GM19468 (cell line): ENCODE measurements at regions not wholly inside any gene's neighbourhood (a gene's known extent, or its start where the extent isn't known, plus 50 kb on each side); places are given as distances from the start of the nearest gene placed in this dataset.

Experiments used
- ATAC-seq: cut with Tn5 transposase; IDR thresholded peaks from one replicate; pipeline ENCODE4 v1.9.1; 2021; ENCODE audit warnings: mild to moderate bottlenecking, moderate library complexity, moderate number of reproducible peaks; ENCODE audit not compliant: unreplicated experiment; ENCODE audit errors: extremely low read depth

DNA sequence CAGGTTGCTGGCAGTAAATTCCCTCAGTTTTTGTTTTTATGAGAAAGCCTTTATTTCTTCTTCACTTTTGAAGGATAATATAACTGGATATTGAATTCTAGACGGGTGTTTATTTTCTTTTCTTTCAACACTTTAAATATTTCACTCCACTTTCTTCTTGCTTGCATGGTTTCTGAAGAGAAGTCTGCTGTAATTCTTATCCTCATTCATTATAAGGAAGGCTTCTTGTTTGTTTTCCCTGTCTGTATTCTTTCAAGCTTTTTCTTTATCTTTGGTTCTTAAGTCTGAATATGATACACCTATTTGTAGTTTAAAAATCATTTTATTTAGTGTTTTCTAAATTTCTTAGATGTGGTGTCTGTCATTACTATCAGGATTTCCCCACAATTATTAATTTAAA, 1054.3 kb downstream of the TLE1 start:
- no peak for ATAC-seq

DNA sequence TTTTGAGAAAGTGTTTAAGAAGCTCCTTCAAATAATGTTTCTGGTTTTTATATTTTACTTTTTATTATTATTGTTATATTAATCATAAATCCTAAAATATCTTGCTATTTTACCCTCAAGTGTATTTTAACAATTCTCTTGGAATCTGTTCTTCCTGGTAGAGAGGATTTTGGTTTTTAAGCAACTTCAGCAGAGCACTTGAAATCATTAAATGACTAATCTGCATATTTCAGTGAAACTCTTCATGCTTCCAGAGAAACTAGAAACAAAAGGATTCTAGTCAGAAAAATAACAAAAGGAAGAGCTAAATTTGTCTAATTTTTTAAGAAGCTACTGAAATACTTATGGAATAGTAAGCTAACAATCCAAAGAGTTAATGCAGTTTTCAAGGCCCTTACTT, 1057.3 kb downstream of the TLE1 start:
- no peak for ATAC-seq

DNA sequence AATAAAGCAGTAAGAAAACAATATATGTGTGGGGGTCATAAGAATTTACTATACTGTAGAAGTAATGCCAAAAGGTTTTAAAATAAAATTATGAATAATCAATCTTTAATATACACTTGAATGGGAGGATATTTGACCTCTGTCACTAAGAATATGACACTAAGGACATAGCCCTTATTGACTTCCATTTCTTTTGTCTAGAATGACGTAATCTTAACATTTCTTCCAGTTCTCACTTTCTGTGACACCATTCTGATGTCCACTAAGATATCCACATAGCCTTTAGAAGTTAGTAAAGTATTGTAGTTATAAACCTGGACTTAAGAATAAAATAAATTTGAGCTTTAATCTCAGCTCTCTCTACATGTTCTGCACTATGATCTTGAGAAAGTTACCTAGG, 1050.7 kb downstream of the TLE4 start:
- ATAC-seq = no peak

DNA sequence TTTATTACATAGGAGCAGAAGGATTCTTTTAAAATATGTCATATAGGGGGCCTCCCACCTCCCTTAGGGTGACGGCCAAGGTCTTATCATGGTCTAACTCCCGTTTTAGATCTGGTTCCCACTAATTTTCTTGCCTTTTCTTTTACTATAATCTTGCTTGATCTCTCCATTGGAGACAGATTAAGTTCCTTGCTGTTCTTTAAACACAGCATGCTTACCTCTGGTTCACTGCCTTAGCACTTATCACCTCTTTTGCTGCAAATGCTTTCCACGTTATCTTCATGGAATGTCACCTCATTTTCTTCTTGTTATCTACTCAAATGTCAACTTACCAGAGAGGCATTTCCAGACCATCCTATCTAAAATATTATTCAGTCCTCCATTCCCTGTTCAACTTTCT, 1047.6 kb downstream of the TLE4 start:
- ATAC-seq = no peak

DNA sequence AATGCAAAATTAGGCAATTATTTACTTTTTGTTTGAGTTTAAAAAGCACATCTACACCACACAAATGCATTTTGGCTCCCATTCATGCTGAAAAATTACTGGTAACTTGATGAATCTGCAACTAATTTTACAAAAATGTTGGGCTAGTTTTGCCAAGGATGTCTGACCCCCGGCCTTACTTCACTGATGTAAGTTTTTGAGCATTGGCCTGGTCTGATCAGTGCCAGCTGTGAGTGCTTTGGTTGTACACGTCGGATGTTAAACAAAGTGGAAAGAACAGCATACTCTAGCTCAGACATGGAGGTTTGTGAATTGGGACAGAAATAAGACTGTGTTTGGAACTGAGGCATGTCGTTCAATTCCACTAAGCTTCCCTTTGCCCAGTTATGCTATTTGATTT, 1044.2 kb downstream of the TLE4 start:
- no peak for ATAC-seq

DNA sequence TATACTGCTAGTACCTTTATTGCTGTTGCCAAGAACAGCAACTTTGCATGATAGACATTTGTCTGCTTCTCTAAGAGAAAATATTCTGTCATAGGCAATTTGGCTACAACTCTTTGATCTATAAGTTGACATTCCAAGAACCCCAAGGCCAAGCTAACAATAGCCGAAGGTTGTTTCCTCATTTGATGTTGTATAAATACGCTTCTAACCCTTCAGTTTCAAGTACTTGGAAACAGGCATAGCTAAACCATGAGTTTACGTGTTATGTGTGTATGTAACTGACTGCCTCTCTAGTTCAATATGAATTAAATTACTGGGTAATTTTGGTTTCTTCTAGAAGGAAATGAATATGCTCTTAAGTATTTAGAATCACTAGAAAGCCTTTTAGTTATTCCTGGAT, 1034.0 kb downstream of the TLE4 start:
- ATAC-seq = no peak

DNA sequence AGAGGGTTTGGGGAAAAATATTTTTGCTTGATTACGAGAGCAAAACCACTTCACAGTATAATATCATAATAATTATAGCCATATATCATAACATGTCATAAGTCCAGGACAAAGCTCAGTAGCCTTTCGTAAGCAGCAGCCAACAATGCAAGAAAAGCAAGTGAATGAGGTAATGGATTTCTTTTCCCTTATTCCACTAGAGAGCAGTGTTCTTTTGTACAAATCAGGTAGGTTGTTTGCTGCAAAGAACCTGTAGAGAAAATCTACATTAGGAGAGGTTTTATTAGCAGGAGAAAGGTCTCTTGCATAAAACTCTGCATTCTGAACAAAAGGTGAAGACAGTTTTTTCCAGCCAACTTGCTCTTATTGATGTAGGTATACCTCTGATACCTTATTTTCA, 1033.4 kb downstream of the TLE4 start:
- ATAC-seq = no peak

DNA sequence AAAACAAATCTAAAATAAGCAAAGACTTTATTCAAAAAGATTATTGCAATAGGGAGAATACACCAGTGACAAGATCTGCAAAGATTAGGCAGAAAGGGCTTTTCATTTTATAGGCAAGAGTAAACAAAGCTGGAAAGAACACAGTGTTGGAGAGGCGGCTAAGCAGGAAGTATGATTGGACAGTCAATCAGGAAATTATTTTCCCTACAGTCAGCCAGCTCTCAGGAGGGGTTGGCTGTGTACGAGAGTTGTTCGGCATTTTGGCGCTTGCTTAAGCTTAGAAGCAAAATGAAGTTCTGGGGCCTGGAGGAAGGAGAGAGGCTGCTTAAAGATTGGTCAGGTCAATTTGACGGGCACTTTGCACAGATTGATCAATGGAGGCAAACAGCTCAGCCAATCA, 1030.5 kb downstream of the TLE4 start:
- no peak for ATAC-seq

DNA sequence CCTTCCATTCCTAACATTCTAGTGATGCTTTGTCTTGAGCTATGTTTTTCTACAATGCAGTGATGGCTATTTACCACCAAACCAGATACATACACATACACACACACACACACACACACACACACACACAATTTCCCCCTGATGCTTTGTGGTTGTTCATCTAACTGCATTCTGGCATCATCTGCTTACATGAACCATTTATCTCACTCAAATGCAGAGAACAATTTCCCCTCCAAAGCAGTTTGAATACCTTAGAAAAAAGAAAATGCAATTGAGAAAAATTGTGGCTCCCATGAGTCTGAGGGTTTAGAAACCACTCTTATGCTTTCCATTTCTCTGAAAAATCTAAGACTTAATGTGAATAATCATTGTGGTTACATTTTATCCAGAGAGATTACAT, 1024.8 kb downstream of the TLE4 start:
- no peak for ATAC-seq

DNA sequence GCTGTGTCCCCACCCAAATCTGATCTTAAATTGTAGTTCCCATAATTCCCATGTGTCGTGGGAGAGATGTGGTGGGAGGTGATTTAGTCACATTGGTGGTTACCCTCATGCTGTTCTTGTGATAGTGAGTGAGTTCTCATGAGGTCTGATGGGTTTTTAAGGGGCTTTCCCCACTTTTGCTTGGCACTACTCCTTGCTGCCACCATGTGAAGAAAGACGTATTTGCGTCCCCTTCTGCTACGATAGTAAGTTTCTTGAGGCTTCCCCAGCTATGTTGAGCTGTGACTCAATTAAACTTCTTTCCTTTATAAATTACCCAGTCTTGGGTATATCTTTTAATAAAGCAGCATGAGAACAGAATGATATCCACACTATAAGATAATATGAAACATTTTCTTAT, 1023.4 kb downstream of the TLE4 start:
- no peak for ATAC-seq

DNA sequence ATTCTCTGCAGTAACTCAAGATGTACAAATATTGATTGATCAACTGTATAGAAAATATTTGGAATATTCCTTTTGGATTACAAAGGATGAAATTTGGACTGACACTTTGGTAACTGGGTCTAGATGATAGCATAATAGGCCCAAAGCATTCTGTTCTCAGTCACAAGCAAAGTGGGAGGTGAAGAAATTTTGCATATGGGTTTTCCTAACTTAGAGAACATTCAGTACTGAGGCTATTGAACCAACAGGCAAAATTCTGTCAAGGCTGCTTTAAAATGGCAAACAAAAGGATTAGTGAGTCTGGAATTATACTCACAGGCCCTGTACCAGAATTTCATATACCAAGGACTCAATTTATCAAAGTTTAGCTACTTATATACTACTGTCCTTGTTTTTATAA, 1020.6 kb downstream of the TLE4 start:
- no peak for ATAC-seq

DNA sequence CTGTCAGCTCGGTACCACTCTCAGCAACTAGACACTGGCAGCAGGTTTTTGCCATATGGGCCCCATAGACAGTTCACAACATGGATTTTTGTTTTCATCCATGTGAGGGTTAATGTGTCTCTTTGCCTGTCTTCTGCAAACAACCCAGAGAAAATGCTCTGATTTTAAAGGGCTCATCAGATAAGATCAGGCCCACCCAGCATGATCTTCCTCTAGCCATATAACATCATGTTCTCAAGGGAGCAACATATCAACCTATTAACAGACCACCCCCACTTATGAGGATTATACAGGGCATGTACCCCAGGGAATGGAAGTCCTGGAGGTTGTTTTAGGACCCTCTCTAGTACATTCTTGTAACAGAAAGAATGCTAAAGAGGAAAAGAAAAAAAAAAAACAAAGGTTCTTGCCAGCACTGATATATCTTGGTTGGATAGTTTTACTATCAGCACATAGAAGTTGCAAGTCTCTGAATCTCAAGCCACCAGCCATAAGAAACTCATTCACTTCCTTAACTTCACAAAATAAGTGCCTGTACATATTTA, 1015.1 kb downstream of the TLE4 start:
- no peak for ATAC-seq

DNA sequence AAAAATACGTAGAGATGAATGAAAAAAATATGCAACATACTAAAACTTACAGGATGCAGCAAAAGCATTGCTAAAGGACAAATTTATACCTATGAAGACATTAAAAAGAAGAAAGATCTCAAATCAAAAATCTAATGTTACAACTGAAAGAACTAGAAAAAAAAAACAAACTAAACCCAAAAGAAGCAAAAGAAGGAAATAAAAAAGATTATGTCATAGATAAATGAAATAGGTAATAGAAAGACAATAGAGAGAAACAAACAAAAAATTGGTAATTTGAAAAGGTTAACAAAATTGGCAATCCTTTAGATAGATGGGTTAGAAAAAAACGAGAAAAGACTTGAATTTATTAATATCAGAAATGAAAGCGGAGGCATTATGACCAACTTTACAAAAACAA, 1000.2 kb downstream of the TLE4 start:
- ATAC-seq = no peak

DNA sequence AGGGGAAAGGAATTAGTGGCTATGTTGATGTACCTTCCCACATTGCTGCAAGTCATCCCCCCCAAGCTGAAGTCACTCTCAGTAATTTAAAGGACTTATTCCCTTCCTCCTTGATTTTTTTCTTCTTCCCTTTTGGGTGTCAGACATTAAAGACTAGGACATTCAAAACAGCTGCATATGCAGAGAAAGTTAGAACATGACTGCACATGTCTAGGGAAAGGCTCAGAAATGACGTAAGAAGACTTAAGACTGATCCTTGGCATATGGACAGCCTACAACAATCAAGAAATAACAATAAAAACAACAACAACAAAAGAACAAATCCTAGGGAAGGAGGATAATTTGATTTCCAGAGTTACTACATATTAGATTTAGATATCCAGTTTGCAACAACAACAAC, 997.5 kb downstream of the TLE4 start:
- no peak for ATAC-seq

DNA sequence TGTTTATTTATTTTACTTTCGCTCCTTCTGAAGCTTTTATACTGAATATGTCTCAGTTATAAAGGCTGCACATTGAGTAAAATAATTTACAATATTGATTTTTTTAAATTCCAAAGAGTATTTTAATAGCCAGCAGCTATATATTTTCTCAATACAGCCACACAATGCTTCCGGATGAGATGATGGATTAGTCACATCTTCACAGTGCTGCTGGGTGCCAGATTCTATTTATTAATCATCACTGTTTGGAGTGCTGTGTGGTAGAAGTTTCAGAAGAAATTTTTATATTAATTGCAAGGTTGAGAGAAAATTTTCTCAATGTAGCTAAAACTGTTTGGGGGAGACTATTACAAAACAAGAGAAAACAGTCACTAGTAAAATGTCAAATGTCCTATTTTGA, 989.8 kb downstream of the TLE4 start:
- no peak for ATAC-seq

DNA sequence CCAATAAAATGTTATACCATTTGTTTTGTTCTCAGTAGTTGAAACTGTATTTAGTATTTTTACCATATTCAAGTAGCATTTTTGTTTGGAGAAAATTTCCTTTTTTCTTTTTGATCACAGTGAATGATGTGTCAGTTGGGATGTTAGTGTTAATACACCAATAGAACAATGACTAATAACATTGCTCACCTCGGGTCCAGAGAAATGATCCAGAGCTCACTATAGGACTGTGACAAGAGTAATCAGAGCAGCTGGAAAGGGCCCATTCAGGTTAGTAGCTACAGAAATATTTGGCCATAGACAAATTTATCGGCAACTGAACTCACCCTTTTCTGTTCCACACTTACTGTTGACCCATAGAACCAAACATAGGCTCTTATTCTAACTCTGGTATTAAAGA, 989.2 kb downstream of the TLE4 start:
- ATAC-seq = no peak

DNA sequence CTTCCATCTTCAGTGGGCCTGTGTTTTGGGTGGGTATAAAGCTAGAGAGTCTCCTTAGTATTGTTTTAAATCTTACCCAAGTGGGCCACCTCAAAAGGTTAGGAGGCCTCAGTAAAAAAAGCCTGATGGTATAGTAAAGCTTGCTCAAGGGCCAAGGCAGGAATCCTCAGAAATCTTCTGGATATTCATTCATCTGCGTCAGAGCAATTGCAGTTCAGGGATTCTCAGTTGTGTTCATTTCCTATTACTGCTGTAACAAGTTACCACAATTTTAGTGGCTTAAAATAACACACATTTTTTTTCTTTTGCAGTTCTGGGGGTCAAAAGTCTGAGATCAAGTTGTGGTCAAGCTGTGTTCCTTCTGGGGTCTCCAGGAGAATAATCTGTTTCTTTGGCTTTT, 985.5 kb downstream of the TLE4 start:
- no peak for ATAC-seq

DNA sequence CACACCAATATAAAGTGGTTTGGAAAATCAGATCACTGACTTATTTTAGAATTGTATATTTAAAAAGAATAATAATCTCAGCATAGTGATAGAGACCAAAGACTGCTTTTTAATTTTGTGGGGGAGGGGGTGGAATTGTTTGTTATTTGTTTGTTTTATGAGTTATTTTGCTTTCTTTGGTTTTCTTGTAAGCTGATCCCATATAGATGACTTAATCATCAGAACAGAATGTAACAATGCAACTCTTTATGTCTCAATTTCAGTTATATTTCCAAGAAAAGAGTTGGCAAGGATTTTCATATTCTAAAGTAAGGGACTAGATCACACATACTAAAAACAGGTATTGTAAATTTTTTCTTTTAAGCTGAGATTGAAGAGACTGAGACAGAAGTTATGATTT, 984.9 kb downstream of the TLE4 start:
- no peak for ATAC-seq

DNA sequence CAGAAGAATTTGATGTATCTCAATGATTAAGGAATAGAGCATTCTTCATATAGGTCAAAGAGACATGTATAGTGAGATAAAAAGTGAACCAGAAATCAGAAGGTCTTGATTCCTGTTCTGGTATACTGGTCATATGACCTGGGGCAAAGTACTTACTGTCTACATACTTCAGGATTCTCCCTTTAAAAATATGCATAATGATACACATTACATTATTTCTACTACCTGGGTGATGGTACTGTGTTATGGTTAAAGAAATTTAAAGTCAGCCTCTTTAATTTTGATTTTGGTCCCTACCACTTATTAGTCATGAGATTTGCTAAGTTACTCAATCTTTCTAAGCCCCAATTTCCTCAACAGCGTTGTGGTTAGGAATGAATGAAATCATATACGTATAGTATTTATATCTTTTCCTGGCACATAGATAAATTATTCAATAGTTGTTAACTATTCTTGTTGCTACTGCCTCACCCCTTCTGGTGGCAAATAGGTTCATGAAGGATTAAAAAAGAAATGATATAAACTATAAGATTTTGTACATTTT, 984.1 kb downstream of the TLE4 start:
- ATAC-seq = no peak

DNA sequence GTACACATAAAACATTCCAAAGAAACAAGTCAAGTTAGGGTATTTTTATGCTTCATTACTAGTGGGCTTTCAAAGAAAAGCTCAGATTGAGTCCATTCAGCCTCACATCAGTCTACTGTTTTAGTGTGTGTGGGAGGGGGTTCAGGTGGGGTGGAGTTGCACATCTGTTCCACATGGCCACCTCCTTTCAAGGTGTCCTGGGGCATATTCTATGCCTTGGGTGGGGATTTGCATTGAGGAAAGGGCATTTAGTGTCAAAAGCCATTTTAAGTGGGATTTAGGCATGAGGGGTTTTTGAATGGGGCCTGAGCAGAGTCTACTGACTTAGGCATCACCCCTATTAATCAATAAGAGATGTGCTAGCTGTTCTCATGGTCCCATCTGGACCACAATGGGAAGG, 983.1 kb downstream of the TLE4 start:
- ATAC-seq = no peak

DNA sequence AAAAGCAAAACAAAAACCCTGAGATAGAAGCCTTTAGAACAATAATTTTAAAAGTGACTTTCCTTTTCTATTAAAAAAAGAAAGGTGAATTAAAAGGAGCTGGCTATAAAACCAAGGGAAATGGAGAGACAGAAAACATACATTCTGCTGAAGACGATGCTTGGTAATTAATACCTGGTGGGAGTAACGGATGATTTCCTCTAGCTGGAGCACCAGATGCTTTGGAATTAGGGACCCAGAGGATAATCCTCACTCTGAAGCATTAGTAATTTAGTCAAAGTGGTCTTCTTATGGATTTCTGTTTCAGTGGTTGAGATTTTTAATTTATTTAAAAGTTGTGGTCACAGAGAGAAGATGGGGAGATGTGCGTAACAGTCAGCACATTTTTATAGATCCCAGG, 982.5 kb downstream of the TLE4 start:
- ATAC-seq = no peak

DNA sequence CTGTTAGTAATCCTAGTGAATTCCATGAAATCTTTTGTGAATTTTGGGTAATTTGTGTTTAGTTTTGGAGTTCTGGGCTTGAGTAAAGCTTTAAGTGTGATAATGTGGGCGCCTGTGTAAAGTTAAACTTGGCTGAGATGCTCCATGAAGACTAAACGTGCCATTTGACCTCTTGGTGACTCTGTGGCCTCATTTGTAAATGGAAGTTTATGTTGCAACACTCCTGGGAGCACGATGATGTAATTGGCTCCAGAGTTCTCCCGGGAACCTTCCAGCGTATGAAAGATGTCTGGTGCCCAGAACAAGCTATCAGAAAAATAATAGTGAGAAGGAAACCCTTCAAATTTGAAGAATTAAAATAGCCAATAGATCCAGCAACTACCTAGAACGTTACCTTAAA, 981.2 kb downstream of the TLE4 start:
- ATAC-seq = no peak

DNA sequence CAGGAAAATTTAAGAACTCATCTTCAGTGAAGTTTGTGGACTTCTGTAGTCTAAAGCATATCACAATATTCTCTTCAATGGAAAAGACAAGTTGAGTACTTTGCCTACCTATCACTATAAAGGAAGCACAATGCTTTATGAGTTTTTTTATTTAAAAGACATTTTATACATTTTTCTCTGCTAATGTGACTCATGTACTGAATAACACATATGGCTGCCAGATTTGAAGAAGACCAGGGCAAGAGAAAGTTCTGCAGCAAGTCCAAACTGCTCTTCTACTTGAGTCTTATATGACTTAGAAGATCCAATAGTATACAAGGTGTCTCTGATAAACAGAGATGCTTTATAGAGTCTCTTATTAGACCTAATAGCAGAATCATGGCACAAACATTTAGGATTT, 978.4 kb downstream of the TLE4 start:
- no peak for ATAC-seq
